ENCODE measurements at regions not wholly inside any gene's neighbourhood (a gene's known extent, or its start where the extent isn't known, plus 50 kb on each side); places are given as distances from the start of the nearest gene placed in this dataset.

GRCh38 chr20:22452442-22453011 is 131.8 kb downstream of the FOXA2 start:
- no peak for DNase-seq
- peaks cover 2% of the 10 kb centered on the region; the same call in 1 of the 2 replicates for H3K4me1 ChIP-seq (ENCODE audit: insufficient read depth, low read length)
- no peaks in the 10 kb centered on the region for H3K23me2 ChIP-seq (ENCODE audit: insufficient read length, low read depth, low read length, poor library complexity, severe bottlenecking)
- H4K20me1 ChIP-seq (ENCODE audit: control insufficient read depth, insufficient read depth, insufficient read length): no peaks in the 10 kb centered on the region
- no peak overlapping the region for H3K27ac Mint-ChIP-seq
- no peak overlapping the region for H3K23ac ChIP-seq (ENCODE audit: insufficient read length, low read depth, low read length)
- no peak overlapping the region for H3K56ac ChIP-seq (ENCODE audit: insufficient read length, low read depth, low read length)
- H3K9ac ChIP-seq (ENCODE audit: extremely low read depth, insufficient read length, low read length): no peak overlapping the region
- no peak overlapping the region for H4K91ac ChIP-seq (ENCODE audit: insufficient read length, low read depth, low read length)
- TF ChIP-seq CTCF (conservative IDR thresholded peaks at IDR 0.05): no peak
- no peak overlapping the region for H2BK20ac ChIP-seq (ENCODE audit: low read depth, low read length, poor library complexity, severe bottlenecking)
- no peak overlapping the region for H3T11ph ChIP-seq (ENCODE audit: low read length)
- H2BK15ac ChIP-seq (ENCODE audit: low read depth, low read length): no peak overlapping the region
- WGBS (ENCODE audit: extremely low coverage, insufficient read length, low lambda C conversion rate): no CpG with 5 or more reads among the region's 3 CpGs
- H3K79me2 ChIP-seq (ENCODE audit: insufficient read depth, low read length): no peaks in the 10 kb centered on the region
- no peak overlapping the region for H3K4me2 ChIP-seq (ENCODE audit: insufficient read depth, insufficient read length, low read length)
- H3K18ac ChIP-seq (ENCODE audit: insufficient read length, low read depth, low read length): no peak overlapping the region
- H3K36me3 Mint-ChIP-seq (ENCODE audit: insufficient read depth in 1 of 3, low read depth in 3 of 3): no peaks in the 10 kb centered on the region
- H2AFZ ChIP-seq (ENCODE audit: low read length): no peak overlapping the region
- H2BK120ac ChIP-seq (ENCODE audit: low read depth, low read length, poor library complexity, severe bottlenecking): no peak overlapping the region
- no peak overlapping the region for H2BK5ac ChIP-seq (ENCODE audit: insufficient read length, low read length)
- H3K27ac ChIP-seq (ENCODE audit: insufficient read length, low read depth, low read length): no peak overlapping the region
- no peaks in the 10 kb centered on the region for H3K9me3 ChIP-seq (ENCODE audit: control insufficient read depth, low read depth, low read length)
- no peak overlapping the region for H4K8ac ChIP-seq (replicated peaks; ENCODE audit: insufficient read length, low read depth, low read length)
- no peak overlapping the region for H2AK5ac ChIP-seq (ENCODE audit: insufficient read length, low read length)
- H3K9me3 Mint-ChIP-seq: no peaks in the 10 kb centered on the region; a peak in 1 of 5 replicates
- H2BK12ac ChIP-seq (ENCODE audit: insufficient read length, low read depth, low read length): no peak overlapping the region
- H3K27me3 Mint-ChIP-seq (ENCODE audit: low read depth): peaks cover 100% of the 10 kb centered on the region
- H3K79me1 ChIP-seq (ENCODE audit: insufficient read depth, low read depth, low read length, poor library complexity, severe bottlenecking): no peaks in the 10 kb centered on the region
- H3K4ac ChIP-seq (ENCODE audit: low read depth, low read length): no peak overlapping the region
- H3K4me1 Mint-ChIP-seq: peaks cover 15 to 19% of the 10 kb centered on the region in 2 experiments
- no peak overlapping the region for H3K14ac ChIP-seq (ENCODE audit: insufficient read depth, low read length)
- H4K5ac ChIP-seq (ENCODE audit: insufficient read length, low read depth, low read length): no peak overlapping the region
- peaks cover 11% of the 10 kb centered on the region for H3K27me3 ChIP-seq (ENCODE audit: insufficient read depth, low read length)
- no peak overlapping the region for H3K4me3 Mint-ChIP-seq

All from H9 (cell line).